WERI-Rb-1 (cell line): ENCODE measurements at regions not wholly inside any gene's neighbourhood (a gene's known extent, or its start where the extent isn't known, plus 50 kb on each side); places are given as distances from the start of the nearest gene placed in this dataset.
A peak's percentile ranks its signal among the peaks of the same experiment; 100 is the strongest.

ENCODE experiments used
- DNase-seq: peaks from one replicate; pipeline ENCODE4 v3.0.0-alpha.2; 2020
- H3K27ac ChIP-seq: fragments of 250-450 bp; sonication (Bioruptor Pico); 2 replicates; pipeline ENCODE4 v1.5.1; 2020; ENCODE audit warnings: mild to moderate bottlenecking, moderate library complexity
- H3K27me3 ChIP-seq: fragments of 250-450 bp; sonication (Bioruptor Pico); 2 replicates; pipeline ENCODE4 v1.5.1; 2021; ENCODE audit warnings: mild to moderate bottlenecking, low read depth, moderate library complexity; ENCODE audit not compliant: insufficient read depth, severe bottlenecking
- H3K36me3 ChIP-seq: fragments of 250-450 bp; sonication (Bioruptor Pico); 2 replicates; pipeline ENCODE4 v1.5.1; 2020; ENCODE audit warnings: mild to moderate bottlenecking, moderate library complexity
- H3K4me3 ChIP-seq: 2 replicates; pipeline ENCODE4 v1.5.1; 2011; ENCODE audit warnings: low read depth, mild to moderate bottlenecking, control low read depth, low read length
- H3K9me3 ChIP-seq: fragments of 250-450 bp; sonication (Bioruptor Pico); 2 replicates; pipeline ENCODE4 v1.5.1; 2021; ENCODE audit warnings: mild to moderate bottlenecking, moderate library complexity; ENCODE audit not compliant: severe bottlenecking
- CTCF ChIP-seq: IDR thresholded peaks from 2 replicates; pipeline ENCODE4 v1.5.1; 2011; ENCODE audit warnings: low read depth, mild to moderate bottlenecking, control low read depth, inconsistent platforms, low read length

GRCh38 chr9:28624771-28625170 is 1051.5 kb upstream of the C9orf72 start:
- Histone ChIP-seq H3K36me3 (no peaks in the 10 kb centered on the region), H3K9me3 (no peaks in the 10 kb centered on the region), H3K27me3 (no peaks in the 10 kb centered on the region), H3K4me3 (no peak overlapping the region), H3K27ac (no peak overlapping the region)
- no peak for DNase-seq
- no peak for TF ChIP-seq CTCF

- no peak overlapping the region for H3K27ac ChIP-seq
Measured at GRCh38 chr9:28628031-28628430, 1054.8 kb upstream of the C9orf72 start.

GRCh38 chr9:28648723-28649122 is 1075.4 kb upstream of the C9orf72 start:
- H3K36me3 ChIP-seq: no peaks in the 10 kb centered on the region
- no peak for DNase-seq
- no peaks in the 10 kb centered on the region for H3K9me3 ChIP-seq
- no peak overlapping the region for H3K4me3 ChIP-seq
- 0 out of 2 replicates have a peak, but pooled peaks have one; percentile 29 for TF ChIP-seq CTCF
- no peak overlapping the region for H3K27ac ChIP-seq
- no peaks in the 10 kb centered on the region for H3K27me3 ChIP-seq

More at GRCh38 chr9:28628031-28628430, 1054.8 kb upstream of the C9orf72 start:
- no peak for DNase-seq
- H3K9me3 ChIP-seq: no peaks in the 10 kb centered on the region
- TF ChIP-seq CTCF: no peak
- H3K27me3 ChIP-seq: no peaks in the 10 kb centered on the region
- H3K36me3 ChIP-seq: no peaks in the 10 kb centered on the region
- no peak overlapping the region for H3K4me3 ChIP-seq

- DNase-seq: no peak
- no peak overlapping the region for H3K4me3 ChIP-seq
- no peak overlapping the region for H3K27ac ChIP-seq
- no peaks in the 10 kb centered on the region for H3K9me3 ChIP-seq
- no peaks in the 10 kb centered on the region for H3K36me3 ChIP-seq
- no peak for TF ChIP-seq CTCF
- H3K27me3 ChIP-seq: no peaks in the 10 kb centered on the region
Measured at GRCh38 chr9:28650327-28650726, 1077.0 kb upstream of the C9orf72 start.

- no peak for TF ChIP-seq CTCF
- DNase-seq: no peak
- Histone ChIP-seq H3K27me3 (no peaks in the 10 kb centered on the region), H3K27ac (no peak overlapping the region), H3K36me3 (no peaks in the 10 kb centered on the region), H3K4me3 (no peak overlapping the region), H3K9me3 (no peaks in the 10 kb centered on the region)
Measured at GRCh38 chr9:28651050-28651722, 1077.9 kb upstream of the C9orf72 start.

GRCh38 chr9:28653216-28653615 is 1079.9 kb upstream of the C9orf72 start:
- no peak overlapping the region for H3K4me3 ChIP-seq
- no peaks in the 10 kb centered on the region for H3K9me3 ChIP-seq
- DNase-seq: no peak
- no peaks in the 10 kb centered on the region for H3K27me3 ChIP-seq
- TF ChIP-seq CTCF: no peak
- H3K36me3 ChIP-seq: no peaks in the 10 kb centered on the region
- H3K27ac ChIP-seq: no peak overlapping the region
